ENCODE measurements at regions not wholly inside any gene's neighbourhood (a gene's known extent, or its start where the extent isn't known, plus 50 kb on each side); places are given as distances from the start of the nearest gene placed in this dataset.
A peak's percentile ranks its signal among the peaks of the same experiment; 100 is the strongest.

DNA sequence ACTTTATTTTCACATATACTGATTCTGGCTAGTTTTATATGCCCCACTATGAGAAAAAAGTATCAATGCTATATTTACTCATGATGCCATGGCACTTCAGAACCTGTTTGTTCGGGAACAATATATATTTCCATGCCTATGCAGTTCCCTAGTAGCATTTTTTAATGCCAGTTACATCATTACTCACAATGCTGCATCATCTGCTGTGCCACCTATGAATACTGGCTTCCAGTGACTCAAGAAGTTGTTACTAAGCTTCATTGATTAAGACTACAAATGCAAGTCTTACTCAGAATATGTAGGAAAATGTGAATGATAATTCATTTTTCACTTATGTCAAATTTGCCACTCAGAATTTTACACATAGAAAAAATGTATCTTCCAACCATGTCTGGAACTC is 97.9 kb downstream of the MAFB start:
- DNase-seq (ENCODE audit: low read depth in 2 of 2), result no peak

DNA sequence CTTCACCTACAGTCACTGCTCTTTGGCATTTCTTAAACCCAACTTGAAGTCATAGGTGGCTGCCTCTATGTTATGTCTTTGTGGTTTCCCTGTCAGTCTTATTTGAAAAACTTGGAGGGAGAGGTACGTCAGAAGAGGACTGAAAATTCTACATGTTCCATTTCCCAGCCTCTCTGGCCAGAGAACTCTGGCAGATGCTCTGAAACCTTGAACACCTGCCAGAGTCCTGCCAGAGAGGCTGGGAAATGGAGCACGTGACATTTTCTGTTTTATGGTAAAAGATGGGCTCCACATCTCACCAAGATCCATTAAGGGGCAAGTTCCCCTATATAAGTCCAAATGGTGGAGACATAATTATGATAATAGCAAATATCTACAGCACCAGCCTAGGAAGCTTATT is 99.5 kb downstream of the MAFB start:
- no peak for DNase-seq (ENCODE audit: low read depth in 2 of 2)

DNA sequence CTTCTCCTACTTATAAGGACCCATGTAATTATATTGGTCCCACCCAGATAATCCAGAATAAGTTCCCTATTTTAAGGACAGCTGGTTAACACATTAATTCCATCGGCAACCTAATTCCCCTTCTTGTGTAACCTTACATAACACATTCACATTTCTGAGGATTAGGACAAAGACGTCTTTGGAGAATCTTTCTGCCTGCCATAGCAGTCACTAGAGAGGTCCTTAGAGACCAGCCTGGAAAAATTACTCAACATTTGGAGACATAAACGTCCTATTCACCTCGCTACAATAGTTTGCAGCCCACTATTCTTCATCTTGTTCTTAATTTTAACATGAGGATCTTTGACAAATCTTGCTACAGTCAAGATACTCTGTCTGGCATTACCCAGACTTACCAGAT is 100.1 kb downstream of the MAFB start:
- no peak for DNase-seq (ENCODE audit: low read depth in 2 of 2)

GRCh38 chr20:40587038-40587437 is 102.0 kb downstream of the MAFB start:
- no peak for DNase-seq (ENCODE audit: low read depth in 2 of 2)

DNA sequence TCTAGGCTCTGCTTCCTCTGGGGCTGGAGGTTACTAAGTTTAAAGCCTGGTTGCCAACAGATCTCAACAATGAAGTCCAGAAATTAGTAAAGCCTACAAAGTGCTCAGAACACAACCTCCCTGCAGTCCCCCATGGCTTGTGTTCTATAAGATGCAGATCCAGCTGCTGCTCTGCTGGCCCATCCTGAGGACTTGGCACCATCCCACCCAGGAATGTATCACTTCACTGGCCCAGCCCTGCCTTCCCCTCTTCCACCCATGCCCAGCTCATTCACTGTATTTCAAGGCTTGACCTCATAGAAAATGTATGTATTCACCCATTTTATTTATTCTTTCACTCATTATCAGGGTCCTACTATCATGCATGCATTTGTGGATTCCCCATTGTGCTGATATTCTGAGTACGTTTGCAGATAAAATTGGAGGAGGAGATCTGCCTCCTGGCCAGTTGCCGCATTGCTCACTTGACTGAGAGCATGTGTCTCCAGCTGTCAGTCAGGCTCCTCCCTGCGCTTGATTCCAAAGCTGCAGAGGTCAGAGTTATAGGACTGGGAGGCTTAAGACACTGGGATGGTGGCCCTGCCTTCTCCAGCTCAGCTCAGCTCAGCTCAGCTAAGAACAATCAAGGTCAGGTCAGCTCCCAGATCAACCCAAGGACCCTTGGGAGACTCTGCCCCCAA is 104.8 kb downstream of the MAFB start:
- DNase-seq (ENCODE audit: low read depth in 2 of 2), result no peak

- no peak for DNase-seq (ENCODE audit: low read depth in 2 of 2)
Measured at GRCh38 chr20:40583636-40584035, 105.4 kb downstream of the MAFB start.

- DNase-seq (ENCODE audit: low read depth in 2 of 2), result no peak
Measured at GRCh38 chr20:40583205-40583604, 105.8 kb downstream of the MAFB start.

DNA sequence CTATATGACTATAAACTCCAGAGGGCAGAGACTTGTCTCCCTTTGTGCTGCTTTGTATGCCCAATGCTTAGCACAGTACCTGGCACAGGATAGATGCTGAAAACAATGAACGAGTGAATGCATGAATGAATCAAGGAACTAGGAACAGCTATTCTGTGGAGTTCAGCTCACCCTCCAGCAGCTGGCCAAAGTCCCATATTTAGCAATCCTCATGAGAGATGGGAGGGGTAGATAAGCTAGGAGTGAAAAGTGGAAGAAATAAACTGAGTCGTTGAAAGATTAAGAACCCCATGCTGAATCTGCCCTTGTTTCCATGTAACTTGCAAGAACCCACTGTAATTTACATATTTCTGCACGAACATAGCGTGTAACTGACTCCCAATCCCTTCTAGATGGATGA is 106.5 kb downstream of the MAFB start:
- DNase-seq (ENCODE audit: low read depth in 2 of 2), result no peak

- no peak for DNase-seq (ENCODE audit: low read depth in 2 of 2)
Measured at GRCh38 chr20:40579701-40580100, 109.3 kb downstream of the MAFB start.

DNA sequence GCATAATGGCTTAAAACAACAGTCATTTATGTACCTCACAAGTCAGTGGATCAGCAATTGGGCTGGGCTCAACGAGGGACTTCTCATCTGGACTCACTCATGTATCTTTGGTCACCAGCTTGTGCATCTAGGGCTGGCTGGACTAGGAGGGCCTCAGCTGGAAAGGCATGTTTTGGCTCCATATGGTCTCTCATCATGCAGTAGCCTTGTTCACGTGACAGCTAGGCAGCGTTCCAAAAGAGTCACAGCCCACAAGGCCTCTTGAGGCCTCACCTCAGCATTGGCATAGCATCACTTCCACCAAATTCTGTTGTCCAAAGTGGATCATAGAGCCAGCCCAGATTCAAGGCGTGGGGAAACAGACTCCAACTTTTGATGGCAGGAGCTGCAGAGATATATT is 110.1 kb downstream of the MAFB start:
- DNase-seq (ENCODE audit: low read depth in 2 of 2), result no peak

GRCh38 chr20:40575851-40576250 is 113.2 kb downstream of the MAFB start:
- DNase-seq (ENCODE audit: low read depth in 2 of 2), result no peak

- no peak for DNase-seq (ENCODE audit: low read depth in 2 of 2)
Measured at GRCh38 chr20:40572251-40572650, 116.8 kb downstream of the MAFB start.

GRCh38 chr20:40571639-40572038 is 117.4 kb downstream of the MAFB start:
- DNase-seq (ENCODE audit: low read depth in 2 of 2), result no peak

- no peak for DNase-seq (ENCODE audit: low read depth in 2 of 2)
Measured at GRCh38 chr20:40568200-40568599, 120.8 kb downstream of the MAFB start.

DNA sequence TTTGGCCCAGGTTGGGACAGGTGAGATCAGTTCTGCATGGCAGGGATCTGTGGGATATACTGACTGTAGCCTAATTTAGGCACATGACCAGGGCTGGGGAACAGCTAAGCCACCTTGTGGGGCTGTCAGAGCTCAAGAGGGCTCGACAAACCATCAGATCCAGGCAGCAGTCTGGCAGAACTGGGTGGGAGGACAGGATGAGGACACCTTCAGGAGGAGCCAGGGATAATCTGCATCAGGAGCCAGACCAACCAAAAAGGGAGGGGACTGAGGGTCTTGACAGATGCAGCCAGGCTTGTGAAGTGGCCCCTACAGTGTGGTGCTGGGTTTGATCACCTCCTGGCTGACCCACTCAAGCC is 123.4 kb downstream of the MAFB start:
- DNase-seq (ENCODE audit: low read depth in 2 of 2), result no peak

DNA sequence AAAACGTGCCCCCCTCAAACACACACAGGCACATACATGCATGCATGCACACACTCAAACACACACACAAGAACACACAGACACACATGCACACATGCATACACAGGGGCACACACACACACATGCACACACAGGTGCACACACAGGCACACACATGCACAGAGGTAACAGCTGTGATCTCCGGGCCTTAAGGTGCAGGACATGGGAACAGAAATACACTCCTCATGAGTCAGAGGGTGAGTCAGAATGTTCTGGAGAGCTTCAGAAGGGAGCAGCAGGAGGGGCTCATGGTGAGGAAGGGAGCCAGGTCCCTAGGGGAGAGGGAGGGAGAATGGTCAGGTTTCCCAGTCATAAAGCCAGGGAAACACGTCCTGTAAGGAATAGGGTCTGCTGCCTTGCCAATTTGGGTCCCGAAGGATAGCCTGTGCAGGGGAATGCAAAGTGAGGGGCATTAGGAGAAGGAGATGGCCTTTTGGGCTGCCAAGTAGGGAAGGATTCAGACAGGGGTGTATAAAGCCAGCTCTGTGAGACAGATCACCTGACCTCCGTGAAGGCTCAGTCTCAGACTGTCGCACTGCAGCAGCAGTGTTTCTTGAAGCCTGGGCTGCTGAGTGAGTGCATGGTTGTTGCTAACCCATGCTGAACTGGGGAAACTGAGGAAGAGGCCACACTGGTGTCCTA is 123.9 kb downstream of the MAFB start:
- DNase-seq (ENCODE audit: low read depth in 2 of 2), result peak in 1 of 2 donors; percentile 81

DNA sequence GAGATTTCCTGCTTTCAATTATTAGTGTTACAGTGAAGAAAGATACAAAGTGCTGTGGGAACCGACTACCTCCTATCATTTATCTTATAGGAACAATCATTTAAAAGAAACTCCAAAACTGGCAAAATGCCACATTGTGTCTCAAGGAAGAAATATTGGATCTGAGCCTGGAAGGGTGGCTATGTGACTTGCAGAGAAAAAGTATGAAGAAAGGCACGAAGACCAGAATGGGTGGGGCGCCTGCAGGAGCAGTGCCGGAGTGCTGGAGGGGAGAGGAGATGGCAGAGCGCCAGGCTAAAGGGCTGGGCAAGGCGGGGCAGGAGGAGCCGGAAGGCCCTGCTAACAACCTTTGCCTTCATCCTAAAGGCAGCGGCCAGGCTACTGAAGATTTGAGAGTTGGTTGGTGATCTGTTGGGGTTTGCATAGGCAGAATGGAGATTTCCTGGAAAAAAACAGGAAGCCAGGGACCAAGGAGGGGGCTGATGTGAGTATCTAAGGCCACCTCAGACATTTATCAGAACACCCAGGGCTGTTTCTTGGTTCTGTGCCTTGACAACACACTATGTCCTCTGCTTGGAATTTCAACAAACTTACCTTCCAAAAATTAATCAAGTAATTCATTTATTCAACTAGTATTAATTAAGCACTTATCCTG is 125.6 kb downstream of the MAFB start:
- DNase-seq (ENCODE audit: low read depth in 2 of 2), result peak in 1 of 2 donors; percentile 73

DNA sequence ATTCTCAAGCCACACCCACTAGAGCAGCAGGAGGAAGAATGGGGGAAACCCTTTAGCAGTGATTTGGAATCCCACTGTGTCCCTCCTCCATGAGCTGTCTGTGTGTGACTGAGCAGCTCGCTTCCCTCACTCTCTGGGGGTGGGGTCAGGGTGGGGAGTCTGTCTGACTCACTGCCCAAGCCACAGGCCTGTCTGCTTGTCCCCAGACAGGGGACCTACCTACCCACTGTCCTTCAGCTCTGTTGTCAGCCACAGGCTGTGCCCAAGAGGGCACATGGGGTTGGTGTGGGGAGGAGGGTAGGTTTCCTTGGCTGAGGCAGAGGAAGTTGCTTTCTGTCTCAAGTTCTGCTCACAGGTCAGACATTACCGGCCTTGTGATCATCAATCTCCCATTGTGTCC is 127.0 kb downstream of the MAFB start:
- DNase-seq (ENCODE audit: low read depth in 2 of 2), result peak in 1 of 2 donors; percentile 36

DNA sequence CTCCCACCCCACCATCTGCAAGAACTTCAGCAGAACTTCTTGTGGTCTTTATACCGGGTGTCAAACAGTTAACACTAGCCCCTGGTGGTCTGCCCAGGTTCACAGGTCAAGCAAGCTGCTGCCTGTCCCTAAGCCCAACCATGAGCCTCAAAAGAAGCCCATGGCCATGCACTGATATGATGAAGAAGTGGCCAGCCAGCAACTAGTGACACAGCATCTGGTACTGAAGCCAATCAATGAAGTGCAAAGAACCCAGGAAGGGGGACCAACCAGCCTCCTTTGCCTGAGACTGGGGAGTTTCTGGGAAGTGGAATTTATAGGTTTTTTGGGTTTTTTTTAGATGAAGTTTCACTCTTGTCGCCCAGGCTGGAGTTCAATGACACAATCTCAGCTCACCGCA is 127.8 kb downstream of the MAFB start:
- no peak for DNase-seq (ENCODE audit: low read depth in 2 of 2)

DNA sequence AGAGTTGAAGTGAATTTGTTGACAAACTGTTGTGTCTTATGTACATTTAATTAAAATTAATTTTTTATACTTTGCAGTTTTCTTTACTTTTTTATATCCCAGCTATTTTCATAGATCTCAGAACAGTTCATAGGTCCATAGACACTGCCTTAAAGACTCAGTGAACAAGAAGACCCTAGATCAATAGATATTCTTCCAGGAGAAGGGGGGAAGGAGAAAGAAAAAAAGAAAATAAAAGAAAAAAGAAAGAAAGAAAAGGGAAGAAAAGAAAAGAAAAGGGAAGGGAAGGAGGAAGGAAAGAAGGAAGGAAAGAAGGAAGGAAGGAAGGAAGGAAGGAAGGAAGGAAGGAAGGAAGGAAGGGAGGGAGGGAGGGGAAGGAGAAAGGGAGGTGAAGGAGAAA is 130.8 kb downstream of the MAFB start:
- no peak for DNase-seq (ENCODE audit: low read depth in 2 of 2)

- DNase-seq (ENCODE audit: low read depth in 2 of 2), result peak in 1 of 2 donors; percentile 43
Measured at GRCh38 chr20:40551125-40551530, 137.9 kb downstream of the MAFB start.

DNA sequence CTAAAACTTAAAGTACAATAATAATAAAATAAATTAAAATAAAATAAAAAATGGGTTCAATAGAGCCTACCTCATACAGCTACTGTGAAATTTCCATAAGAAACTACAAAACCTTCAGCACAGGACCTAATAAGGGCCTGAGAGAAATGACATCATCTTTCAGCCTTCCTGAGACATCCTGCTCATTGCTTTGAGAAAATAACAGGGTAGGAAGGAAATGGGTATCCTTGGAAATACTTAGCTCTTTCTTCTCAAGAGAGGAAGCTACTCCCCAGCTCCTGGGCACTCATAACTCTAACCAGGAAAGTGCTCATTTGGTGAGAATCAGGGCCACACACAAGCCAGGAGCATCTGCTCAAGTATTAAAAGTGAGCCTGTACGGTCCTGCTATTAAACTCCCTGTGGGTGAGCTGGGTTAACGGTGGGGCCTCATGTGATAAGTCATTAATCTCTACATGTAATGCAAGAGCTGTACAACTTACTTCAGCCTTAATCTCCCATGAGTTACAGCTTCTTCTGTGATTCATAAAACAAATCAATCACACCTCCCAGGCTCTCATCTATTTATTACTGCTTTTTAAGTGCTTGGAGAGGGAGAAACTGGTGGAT is 141.4 kb downstream of the MAFB start:
- DNase-seq (ENCODE audit: low read depth in 2 of 2), result peak in 1 of 2 donors; percentile 52

DNA sequence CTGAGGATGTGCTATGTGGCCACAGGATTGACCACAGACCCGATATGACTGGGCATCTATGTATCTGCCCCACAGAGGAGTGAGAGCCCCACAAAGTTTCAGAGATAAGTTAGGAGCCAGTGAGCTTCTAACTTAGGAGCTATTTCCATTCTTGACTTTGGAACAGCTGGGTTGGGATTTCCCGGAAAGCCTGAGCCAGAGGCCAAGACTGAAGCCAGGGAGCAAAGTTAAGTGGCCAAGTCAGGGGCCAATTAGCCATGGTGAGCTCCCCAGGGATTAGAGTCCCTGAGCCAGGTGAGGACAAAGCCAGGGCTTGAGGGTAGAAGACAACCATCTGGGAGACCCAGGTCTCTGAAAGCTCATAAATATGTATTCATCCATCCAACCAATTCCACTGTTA is 143.6 kb downstream of the MAFB start:
- no peak for DNase-seq (ENCODE audit: low read depth in 2 of 2)

Measured in lung microvascular endothelial cell (primary cell).